ENCODE measurements at regions not wholly inside any gene's neighbourhood (a gene's known extent, or its start where the extent isn't known, plus 50 kb on each side); places are given as distances from the start of the nearest gene placed in this dataset.

GRCh38 chr3:56909349-56909748 lies 107.6 kb upstream of the ARHGEF3 start:
- Mint-ChIP-seq H3K9me3 (ENCODE audit: low read depth) (no peaks in the 10 kb centered on the region), H3K4me1 (ENCODE audit: low read depth) (peaks cover under 1% of the 10 kb centered on the region), H3K27me3 (no peaks in the 10 kb centered on the region), H3K27ac (no peak overlapping the region), H3K4me3 (ENCODE audit: low read depth) (no peak overlapping the region), H3K36me3 (ENCODE audit: insufficient read depth) (no peaks in the 10 kb centered on the region)
- DNase-seq (ENCODE audit: low spot score, unreplicated experiment): no peak
- no peak for TF ChIP-seq CTCF (IDR thresholded peaks at IDR 0.05; ENCODE audit: unreplicated experiment)

- Mint-ChIP-seq H3K27me3 (no peaks in the 10 kb centered on the region), H3K27ac (no peak overlapping the region), H3K4me1 (ENCODE audit: low read depth) (no peaks in the 10 kb centered on the region), H3K9me3 (ENCODE audit: low read depth) (no peaks in the 10 kb centered on the region), H3K36me3 (ENCODE audit: insufficient read depth) (no peaks in the 10 kb centered on the region), H3K4me3 (ENCODE audit: low read depth) (no peak overlapping the region)
- no peak for TF ChIP-seq CTCF (IDR thresholded peaks at IDR 0.05; ENCODE audit: unreplicated experiment)
- DNase-seq (ENCODE audit: low spot score, unreplicated experiment): no peak
Observed at GRCh38 chr3:56908004-56908403, 106.3 kb upstream of the ARHGEF3 start.

GRCh38 chr3:56904552-56905215 lies 102.9 kb upstream of the ARHGEF3 start:
- no peaks in the 10 kb centered on the region for H3K36me3 Mint-ChIP-seq (ENCODE audit: insufficient read depth)
- H3K27ac Mint-ChIP-seq: no peak overlapping the region
- H3K4me3 Mint-ChIP-seq (ENCODE audit: low read depth): no peak overlapping the region
- no peaks in the 10 kb centered on the region for H3K27me3 Mint-ChIP-seq
- H3K9me3 Mint-ChIP-seq (ENCODE audit: low read depth): no peaks in the 10 kb centered on the region
- DNase-seq (ENCODE audit: low spot score, unreplicated experiment): no peak
- no peak for TF ChIP-seq CTCF (IDR thresholded peaks at IDR 0.05; ENCODE audit: unreplicated experiment)
- H3K4me1 Mint-ChIP-seq (ENCODE audit: low read depth): no peaks in the 10 kb centered on the region

- no peak overlapping the region for H3K4me3 Mint-ChIP-seq (ENCODE audit: low read depth)
Observed at GRCh38 chr3:56903231-56903782, 101.6 kb upstream of the ARHGEF3 start.

More at GRCh38 chr3:56903231-56903782, 101.6 kb upstream of the ARHGEF3 start:
- no peak overlapping the region for H3K27ac Mint-ChIP-seq
- H3K36me3 Mint-ChIP-seq (ENCODE audit: insufficient read depth): peaks cover 1% of the 10 kb centered on the region
- DNase-seq (ENCODE audit: low spot score, unreplicated experiment): no peak
- H3K9me3 Mint-ChIP-seq (ENCODE audit: low read depth): no peaks in the 10 kb centered on the region
- no peaks in the 10 kb centered on the region for H3K4me1 Mint-ChIP-seq (ENCODE audit: low read depth)
- H3K27me3 Mint-ChIP-seq: no peaks in the 10 kb centered on the region
- no peak for TF ChIP-seq CTCF (IDR thresholded peaks at IDR 0.05; ENCODE audit: unreplicated experiment)
